ENCODE measurements at regions not wholly inside any gene's neighbourhood (a gene's known extent, or its start where the extent isn't known, plus 50 kb on each side); places are given as distances from the start of the nearest gene placed in this dataset.

DNA sequence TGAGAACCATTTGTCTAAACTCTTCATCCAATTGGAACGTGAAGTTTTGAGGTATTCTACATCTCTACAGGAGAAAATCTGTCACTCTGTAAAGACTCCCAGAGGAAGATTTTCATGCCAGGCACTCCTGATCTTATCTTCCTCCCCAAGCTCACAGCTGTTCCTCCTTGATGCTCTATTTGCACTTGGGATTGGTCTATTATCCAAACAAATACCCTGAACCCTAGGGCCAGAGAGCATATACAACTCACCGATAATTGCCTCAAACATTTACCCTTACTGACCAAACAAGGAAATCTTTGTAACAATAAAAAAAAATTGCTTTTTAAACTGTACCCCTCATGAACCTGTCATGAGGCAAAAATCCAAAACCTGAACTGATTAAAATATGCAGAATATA is 372.7 kb downstream of the SH2D1A start:
- TF ChIP-seq, protein P1, sequence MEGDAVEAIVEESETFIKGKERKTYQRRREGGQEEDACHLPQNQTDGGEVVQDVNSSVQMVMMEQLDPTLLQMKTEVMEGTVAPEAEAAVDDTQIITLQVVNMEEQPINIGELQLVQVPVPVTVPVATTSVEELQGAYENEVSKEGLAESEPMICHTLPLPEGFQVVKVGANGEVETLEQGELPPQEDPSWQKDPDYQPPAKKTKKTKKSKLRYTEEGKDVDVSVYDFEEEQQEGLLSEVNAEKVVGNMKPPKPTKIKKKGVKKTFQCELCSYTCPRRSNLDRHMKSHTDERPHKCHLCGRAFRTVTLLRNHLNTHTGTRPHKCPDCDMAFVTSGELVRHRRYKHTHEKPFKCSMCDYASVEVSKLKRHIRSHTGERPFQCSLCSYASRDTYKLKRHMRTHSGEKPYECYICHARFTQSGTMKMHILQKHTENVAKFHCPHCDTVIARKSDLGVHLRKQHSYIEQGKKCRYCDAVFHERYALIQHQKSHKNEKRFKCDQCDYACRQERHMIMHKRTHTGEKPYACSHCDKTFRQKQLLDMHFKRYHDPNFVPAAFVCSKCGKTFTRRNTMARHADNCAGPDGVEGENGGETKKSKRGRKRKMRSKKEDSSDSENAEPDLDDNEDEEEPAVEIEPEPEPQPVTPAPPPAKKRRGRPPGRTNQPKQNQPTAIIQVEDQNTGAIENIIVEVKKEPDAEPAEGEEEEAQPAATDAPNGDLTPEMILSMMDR (conservative IDR thresholded peaks at IDR 0.05; ENCODE audit: low read length) = no peak
- no peak for TF ChIP-seq EZH2phosphoT487 (IDR thresholded peaks at IDR 0.05; ENCODE audit: borderline replicate concordance)
